ENCODE measurements at regions not wholly inside any gene's neighbourhood (a gene's known extent, or its start where the extent isn't known, plus 50 kb on each side); places are given as distances from the start of the nearest gene placed in this dataset.

GRCh38 chr7:156222151-156222550 is 409.9 kb upstream of the SHH start:
- in situ Hi-C loops (cut with HindIII; ENCODE audit: low pct_unique_long_range_greater_than_20kb, low sequenced_read_pairs), result no loop called here
- DNase-seq (ENCODE audit: low read depth in 1 of 2, low spot score in 1 of 2), result no peak
- no peak for TF ChIP-seq JUND (IDR thresholded peaks at IDR 0.05; ENCODE audit: low read depth)

DNA sequence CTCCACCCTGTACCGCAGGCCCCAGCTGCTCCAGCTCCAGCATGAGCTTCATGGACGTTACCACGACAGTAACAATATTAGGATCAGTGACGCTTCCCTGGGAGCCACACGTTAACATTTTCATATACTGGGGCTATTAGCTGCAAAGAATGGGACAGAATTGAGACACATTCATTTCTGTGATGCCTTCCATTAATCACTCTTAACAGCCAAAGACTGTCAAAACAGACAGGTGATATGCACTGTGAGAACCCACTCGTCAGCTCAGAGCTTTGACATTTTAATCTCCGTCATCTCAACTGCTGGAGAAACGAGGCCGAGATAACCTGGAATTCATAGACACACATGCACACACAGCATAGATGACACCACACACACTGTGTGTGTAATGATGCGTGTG is 408.4 kb upstream of the SHH start:
- in situ Hi-C loops (cut with HindIII; ENCODE audit: low pct_unique_long_range_greater_than_20kb, low sequenced_read_pairs), result no loop called here
- no peak for TF ChIP-seq JUND (IDR thresholded peaks at IDR 0.05; ENCODE audit: low read depth)
- no peak for DNase-seq (ENCODE audit: low read depth in 1 of 2, low spot score in 1 of 2)

GRCh38 chr7:156220078-156220605 is 407.9 kb upstream of the SHH start:
- no peak for TF ChIP-seq JUND (IDR thresholded peaks at IDR 0.05; ENCODE audit: low read depth)
- in situ Hi-C loops (cut with HindIII; ENCODE audit: low pct_unique_long_range_greater_than_20kb, low sequenced_read_pairs), result no loop called here
- DNase-seq (ENCODE audit: low read depth in 1 of 2, low spot score in 1 of 2), result peak in 1 of 2 experiments; percentile 10

- in situ Hi-C loops (cut with HindIII; ENCODE audit: low pct_unique_long_range_greater_than_20kb, low sequenced_read_pairs), result no loop called here
- TF ChIP-seq JUND (IDR thresholded peaks at IDR 0.05; ENCODE audit: low read depth), result no peak
- no peak for DNase-seq (ENCODE audit: low read depth in 1 of 2, low spot score in 1 of 2)
Measured at GRCh38 chr7:156219307-156220077, 407.2 kb upstream of the SHH start.

DNA sequence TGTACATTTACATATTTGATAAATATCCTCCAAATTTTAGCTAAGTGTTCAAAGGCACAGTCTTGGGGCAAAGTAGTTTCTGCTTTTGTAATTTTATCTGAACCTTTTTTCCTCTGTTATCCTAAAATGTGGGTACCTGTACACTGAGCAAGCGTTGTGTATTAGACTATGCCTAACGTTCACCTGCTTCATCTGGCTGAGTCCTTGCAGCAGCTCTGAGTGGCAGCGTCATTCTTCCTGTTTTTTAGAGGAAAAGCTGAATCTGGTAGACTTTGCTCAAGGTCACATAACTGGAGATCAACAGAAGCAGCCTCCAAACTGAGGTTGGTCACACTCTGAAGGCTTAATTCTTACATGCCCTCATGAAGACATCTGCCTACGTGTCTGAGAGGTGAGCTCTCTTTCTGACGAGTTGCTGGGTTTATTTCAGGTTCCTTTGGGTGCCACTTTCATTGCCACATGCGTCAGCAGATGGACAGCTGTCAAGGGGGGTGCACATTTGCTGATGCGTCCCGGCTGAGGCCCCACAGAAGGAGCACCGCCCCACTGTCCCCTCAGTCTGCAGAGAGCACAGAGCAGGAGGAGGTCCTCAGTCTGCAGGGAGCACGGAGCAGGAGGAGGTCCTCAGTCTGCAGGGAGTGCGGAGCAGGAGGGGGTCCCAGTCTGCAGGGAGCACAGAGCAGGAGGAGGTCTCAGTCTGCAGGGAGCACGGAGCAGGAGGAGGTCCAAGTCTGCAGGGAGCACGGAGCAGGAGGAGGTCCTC is 406.5 kb upstream of the SHH start:
- DNase-seq (ENCODE audit: low read depth in 1 of 2, low spot score in 1 of 2), result no peak
- no peak for TF ChIP-seq JUND (IDR thresholded peaks at IDR 0.05; ENCODE audit: low read depth)

DNA sequence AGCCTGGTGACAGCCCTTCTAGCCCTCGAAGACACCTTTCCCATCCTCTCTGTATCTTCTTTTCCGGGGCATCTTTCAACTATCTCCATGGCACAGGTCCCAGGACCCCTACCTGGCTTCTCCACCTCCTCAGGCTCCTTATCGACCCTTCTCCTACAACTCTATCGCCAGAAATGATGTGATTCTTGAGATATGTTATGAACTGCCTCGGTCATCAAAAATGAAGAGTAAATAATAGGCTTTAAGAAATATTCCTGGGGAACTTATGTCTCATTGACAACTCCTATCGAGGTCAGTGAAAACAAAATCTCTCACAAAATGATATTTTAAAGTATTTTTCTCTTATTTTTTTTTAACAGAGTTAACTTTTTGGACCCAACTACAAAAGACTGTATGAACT is 405.5 kb upstream of the SHH start:
- no peak for DNase-seq (ENCODE audit: low read depth in 1 of 2, low spot score in 1 of 2)
- no peak for TF ChIP-seq JUND (IDR thresholded peaks at IDR 0.05; ENCODE audit: low read depth)
- in situ Hi-C loops (cut with HindIII; ENCODE audit: low pct_unique_long_range_greater_than_20kb, low sequenced_read_pairs), result no loop called here

More for the DNA sequence above, 406.5 kb upstream of the SHH start:
- in situ Hi-C loops (cut with HindIII; ENCODE audit: low pct_unique_long_range_greater_than_20kb, low sequenced_read_pairs), result no loop called here

DNA sequence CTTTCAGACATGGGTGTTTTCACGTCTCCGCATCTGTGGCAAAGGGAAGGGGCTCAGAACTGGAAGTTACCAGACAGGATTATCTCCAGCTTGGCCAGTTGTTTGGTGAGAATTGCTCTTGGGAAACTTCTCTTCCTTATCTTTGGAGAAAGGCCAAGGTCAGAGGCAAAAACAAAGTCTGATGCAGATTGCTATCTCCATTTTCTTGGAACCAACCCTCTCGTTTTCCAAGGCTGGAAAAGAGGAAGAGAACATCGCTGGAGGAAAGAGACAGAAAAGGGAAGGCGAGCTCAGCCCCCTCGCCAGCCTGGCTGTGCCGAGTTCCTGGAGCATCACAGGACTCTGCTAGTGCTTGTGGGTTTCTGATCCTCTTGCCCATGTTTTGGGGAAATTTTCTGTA is 396.8 kb upstream of the SHH start:
- no peak for TF ChIP-seq JUND (IDR thresholded peaks at IDR 0.05; ENCODE audit: low read depth)
- in situ Hi-C loops (cut with HindIII; ENCODE audit: low pct_unique_long_range_greater_than_20kb, low sequenced_read_pairs), result no loop called here
- no peak for DNase-seq (ENCODE audit: low read depth in 1 of 2, low spot score in 1 of 2)

DNA sequence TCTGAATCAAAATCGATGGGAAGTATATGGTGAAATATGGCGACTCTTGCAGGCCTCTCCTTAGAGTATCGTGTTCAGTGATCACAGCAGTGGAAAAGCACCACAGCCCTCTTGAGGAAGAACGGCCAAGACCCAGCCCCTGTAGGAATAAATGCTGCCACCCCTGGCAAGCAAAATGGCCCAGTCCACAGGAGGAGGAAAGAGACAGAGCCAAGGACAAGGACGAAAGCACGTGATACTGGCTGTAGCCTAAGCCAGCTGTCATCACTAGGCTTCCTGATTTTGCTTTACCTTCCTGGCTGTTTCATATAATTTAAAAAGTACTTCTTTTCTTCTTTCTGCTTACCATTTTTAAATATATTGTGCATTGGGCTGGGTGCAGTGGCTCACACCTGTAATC is 395.0 kb upstream of the SHH start:
- DNase-seq (ENCODE audit: low read depth in 1 of 2, low spot score in 1 of 2), result no peak
- TF ChIP-seq JUND (IDR thresholded peaks at IDR 0.05; ENCODE audit: low read depth), result no peak
- in situ Hi-C loops (cut with HindIII; ENCODE audit: low pct_unique_long_range_greater_than_20kb, low sequenced_read_pairs), result no loop called here

DNA sequence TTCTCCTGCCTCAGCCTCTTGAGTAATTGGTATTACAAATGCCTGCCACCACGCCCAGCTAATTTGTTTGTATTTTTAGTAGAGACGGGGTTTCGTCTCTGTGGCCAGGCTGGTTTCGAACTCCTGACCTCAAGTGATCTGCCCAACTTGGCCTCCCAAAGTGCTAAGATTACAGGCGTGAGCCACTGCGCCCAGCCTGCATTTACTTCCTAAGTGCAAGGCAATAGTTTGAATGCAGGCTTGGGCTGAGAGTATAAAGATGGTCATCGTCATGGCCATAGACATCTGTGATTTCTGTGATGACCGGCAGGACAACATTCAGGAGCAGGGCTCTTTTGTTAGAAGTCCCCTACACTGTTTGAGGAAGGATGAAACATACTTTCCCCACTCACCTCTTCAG is 393.9 kb upstream of the SHH start:
- in situ Hi-C loops (cut with HindIII; ENCODE audit: low pct_unique_long_range_greater_than_20kb, low sequenced_read_pairs), result no loop called here
- no peak for TF ChIP-seq JUND (IDR thresholded peaks at IDR 0.05; ENCODE audit: low read depth)
- no peak for DNase-seq (ENCODE audit: low read depth in 1 of 2, low spot score in 1 of 2)

DNA sequence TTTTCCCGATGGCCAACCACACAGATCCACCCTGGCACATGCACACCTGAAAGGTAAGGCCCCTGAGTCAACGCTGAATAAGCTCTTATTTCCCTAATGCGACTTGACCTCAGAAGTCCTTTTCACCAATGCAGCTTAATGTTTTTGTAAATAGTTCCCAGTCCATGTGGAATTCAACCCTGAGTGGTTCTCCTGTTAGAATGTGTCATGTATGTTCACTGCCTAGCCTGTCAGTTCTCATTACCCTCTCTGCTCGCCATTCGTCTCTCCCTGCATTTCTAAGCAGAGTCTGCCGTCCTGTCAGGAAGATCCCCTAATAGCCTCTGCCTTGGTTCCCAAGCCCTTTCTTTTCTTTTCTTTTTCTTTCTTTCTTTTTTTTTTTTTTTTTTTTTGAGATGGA is 392.6 kb upstream of the SHH start:
- DNase-seq (ENCODE audit: low read depth in 1 of 2, low spot score in 1 of 2), result no peak
- in situ Hi-C loops (cut with HindIII; ENCODE audit: low pct_unique_long_range_greater_than_20kb, low sequenced_read_pairs), result no loop called here
- no peak for TF ChIP-seq JUND (IDR thresholded peaks at IDR 0.05; ENCODE audit: low read depth)

DNA sequence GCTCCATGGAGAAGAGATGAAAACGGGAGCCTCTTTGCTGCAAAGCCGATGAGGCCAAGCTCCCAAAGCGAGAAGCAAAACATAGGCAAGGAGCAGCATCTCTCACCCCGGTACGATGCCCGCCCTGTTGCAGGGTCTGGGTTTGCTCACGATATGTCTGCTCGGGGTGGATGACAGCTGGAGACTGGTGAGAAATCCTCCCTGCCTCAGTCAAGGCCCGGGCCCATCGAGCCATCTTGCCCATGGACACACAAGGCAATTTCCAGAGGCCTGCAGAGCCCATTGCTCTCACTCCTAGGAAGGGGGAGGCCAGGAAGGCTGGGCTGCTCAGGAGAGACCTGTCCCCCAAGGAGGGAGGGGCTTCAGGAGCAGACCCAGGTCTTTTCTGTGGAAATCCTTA is 391.7 kb upstream of the SHH start:
- DNase-seq (ENCODE audit: low read depth in 1 of 2, low spot score in 1 of 2), result no peak
- TF ChIP-seq JUND (IDR thresholded peaks at IDR 0.05; ENCODE audit: low read depth), result no peak
- in situ Hi-C loops (cut with HindIII; ENCODE audit: low pct_unique_long_range_greater_than_20kb, low sequenced_read_pairs), result no loop called here

GRCh38 chr7:156198277-156198676 is 386.0 kb upstream of the SHH start:
- no peak for DNase-seq (ENCODE audit: low read depth in 1 of 2, low spot score in 1 of 2)
- in situ Hi-C loops (cut with HindIII; ENCODE audit: low pct_unique_long_range_greater_than_20kb, low sequenced_read_pairs), result no loop called here
- TF ChIP-seq JUND (IDR thresholded peaks at IDR 0.05; ENCODE audit: low read depth), result no peak

- no peak for DNase-seq (ENCODE audit: low read depth in 1 of 2, low spot score in 1 of 2)
- TF ChIP-seq JUND (IDR thresholded peaks at IDR 0.05; ENCODE audit: low read depth), result no peak
- in situ Hi-C loops (cut with HindIII; ENCODE audit: low pct_unique_long_range_greater_than_20kb, low sequenced_read_pairs), result no loop called here
Measured at GRCh38 chr7:156196649-156197048, 384.4 kb upstream of the SHH start.
